Lung microvascular endothelial cell (primary cell): ENCODE measurements at regions not wholly inside any gene's neighbourhood (a gene's known extent, or its start where the extent isn't known, plus 50 kb on each side); places are given as distances from the start of the nearest gene placed in this dataset.
A peak's percentile ranks its signal among the peaks of the same experiment; 100 is the strongest.

Experiments used
- DNase-seq, 2 donors: peaks; one replicate each; pipeline versions ENCODE4 v3.0.0 to v3.0.0-alpha.2; 2010; ENCODE audit warnings: low read depth in 2 of 2

GRCh38 chr13:79792716-79793115, 311.8 kb downstream of the NDFIP2 start:
- no peak for DNase-seq

GRCh38 chr13:79791471-79792042, 310.6 kb downstream of the NDFIP2 start:
- no peak for DNase-seq

- DNase-seq, result no peak
These were observed 305.2 kb downstream of the NDFIP2 start for GRCh38 chr13:79786176-79786575.

- DNase-seq, result peak; percentile 60 to 82
These were observed 301.7 kb downstream of the NDFIP2 start for GRCh38 chr13:79782541-79783205.

GRCh38 chr13:79781829-79782540, 301.0 kb downstream of the NDFIP2 start:
- no peak for DNase-seq

GRCh38 chr13:79780240-79780639, 299.3 kb downstream of the NDFIP2 start:
- DNase-seq, result no peak

- DNase-seq, result no peak
These were observed 298.8 kb downstream of the NDFIP2 start for GRCh38 chr13:79779761-79780160.

GRCh38 chr13:79778741-79779460, 297.9 kb downstream of the NDFIP2 start:
- no peak for DNase-seq

- DNase-seq, result no peak
These were observed 296.5 kb downstream of the NDFIP2 start for GRCh38 chr13:79777504-79777903.

- DNase-seq, result peak in 1 of 2 donors; percentile 5
These were observed 295.8 kb downstream of the NDFIP2 start for GRCh38 chr13:79776531-79777295.

- DNase-seq, result peak; percentile 88 to 91
These were observed 294.9 kb downstream of the NDFIP2 start for GRCh38 chr13:79775830-79776229.

GRCh38 chr13:79772811-79773210, 291.9 kb downstream of the NDFIP2 start:
- DNase-seq, result peak in 1 of 2 donors; percentile 15

GRCh38 chr13:79771493-79771892, 290.5 kb downstream of the NDFIP2 start:
- DNase-seq, result no peak

- no peak for DNase-seq
These were observed 289.1 kb downstream of the NDFIP2 start for GRCh38 chr13:79770056-79770455.

GRCh38 chr13:79767126-79767525, 286.2 kb downstream of the NDFIP2 start:
- peak; percentile 41 to 44 for DNase-seq

- no peak for DNase-seq
These were observed 284.4 kb downstream of the NDFIP2 start for GRCh38 chr13:79765331-79765730.

- peak; percentile 51 to 87 for DNase-seq
These were observed 269.1 kb downstream of the NDFIP2 start for GRCh38 chr13:79749984-79750551.

- peak in 1 of 2 donors; percentile 3 for DNase-seq
These were observed 268.6 kb downstream of the NDFIP2 start for GRCh38 chr13:79749566-79749965.

- peak in 1 of 2 donors; percentile 17 for DNase-seq
These were observed 264.1 kb downstream of the NDFIP2 start for GRCh38 chr13:79745081-79745480.

GRCh38 chr13:79742923-79743322, 262.0 kb downstream of the NDFIP2 start:
- DNase-seq, result no peak

GRCh38 chr13:79740991-79741390, 260.0 kb downstream of the NDFIP2 start:
- no peak for DNase-seq
